ENCODE measurements at regions not wholly inside any gene's neighbourhood (a gene's known extent, or its start where the extent isn't known, plus 50 kb on each side); places are given as distances from the start of the nearest gene placed in this dataset.

DNA sequence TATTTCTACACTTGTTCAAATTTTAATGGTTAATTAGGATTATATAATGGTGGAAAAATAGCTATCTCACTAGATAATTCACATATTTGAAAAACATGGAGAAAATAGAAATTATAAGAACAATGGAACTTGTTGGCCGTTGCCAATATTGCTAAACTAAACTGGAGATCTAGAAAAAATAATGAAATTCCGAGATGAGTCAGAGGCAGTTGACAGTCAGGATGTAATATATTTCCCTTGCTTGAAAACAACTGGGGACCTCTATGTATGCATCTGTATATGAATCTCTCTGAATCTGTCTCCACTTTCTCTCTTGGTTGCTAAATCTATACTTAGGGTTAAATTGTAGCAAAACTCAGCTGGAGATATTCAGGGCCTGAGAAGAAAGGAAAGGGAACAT is 1108.2 kb upstream of the GJE1 start:
- peaks cover 3% of the 10 kb centered on the region for H3K4me1 ChIP-seq (ENCODE audit: insufficient read depth, low read length)
- no peaks in the 10 kb centered on the region for H3K27me3 ChIP-seq (ENCODE audit: insufficient read depth, low read length)
- H3K36me3 ChIP-seq (ENCODE audit: insufficient read depth, low read length): no peaks in the 10 kb centered on the region
- H3K9me3 ChIP-seq (ENCODE audit: low read length): no peaks in the 10 kb centered on the region
- no peak overlapping the region for H2AFZ ChIP-seq (ENCODE audit: low read depth, low read length)
- H3K4me3 ChIP-seq (ENCODE audit: low read length): no peak overlapping the region

DNA sequence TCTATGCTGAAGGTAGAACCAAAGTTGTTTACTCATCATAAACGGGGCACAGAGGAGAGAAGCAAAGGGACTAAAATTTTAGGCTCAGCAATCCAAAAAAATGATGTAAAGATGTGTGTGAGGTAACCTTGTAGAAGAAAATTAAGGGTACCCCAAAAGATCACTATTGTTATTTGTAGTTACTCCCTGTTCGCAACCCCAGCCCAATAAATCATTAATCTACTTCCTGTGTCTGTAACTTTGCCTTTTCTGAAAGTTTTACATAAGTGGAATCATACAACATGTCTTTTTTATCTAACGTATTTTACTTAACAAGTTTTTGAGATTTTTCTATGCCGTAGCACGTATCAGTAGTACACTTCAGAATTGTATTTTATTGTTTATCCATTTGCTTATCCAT is 1114.8 kb upstream of the GJE1 start:
- no peaks in the 10 kb centered on the region for H3K36me3 ChIP-seq (ENCODE audit: insufficient read depth, low read length)
- H2AFZ ChIP-seq (ENCODE audit: low read depth, low read length): no peak overlapping the region
- peaks cover 3% of the 10 kb centered on the region for H3K4me1 ChIP-seq (ENCODE audit: insufficient read depth, low read length)
- no peaks in the 10 kb centered on the region for H3K27me3 ChIP-seq (ENCODE audit: insufficient read depth, low read length)
- H3K4me3 ChIP-seq (ENCODE audit: low read length): no peak overlapping the region
- H3K9me3 ChIP-seq (ENCODE audit: low read length): no peaks in the 10 kb centered on the region

DNA sequence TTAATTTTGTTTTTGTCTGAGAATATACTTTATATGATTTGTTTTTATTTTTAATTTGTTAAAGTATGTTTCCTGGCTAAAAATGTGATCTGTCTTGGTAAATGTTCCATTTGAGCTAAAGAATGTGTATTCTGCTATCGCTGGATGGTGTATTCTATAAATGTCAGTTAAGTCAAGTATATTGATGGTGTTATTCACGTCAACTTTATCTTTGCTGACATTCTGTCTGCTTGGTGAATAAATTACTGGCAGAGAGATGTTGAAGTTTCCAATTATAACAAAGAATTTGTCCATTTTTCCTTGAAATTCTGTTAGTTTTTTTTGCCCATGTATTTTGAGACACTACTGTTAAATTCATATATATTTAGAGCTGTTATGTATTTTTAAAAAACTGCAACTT is 1131.8 kb upstream of the GJE1 start:
- Histone ChIP-seq H2AFZ (ENCODE audit: low read depth, low read length) (no peak overlapping the region), H3K4me1 (ENCODE audit: insufficient read depth, low read length) (peaks cover 7% of the 10 kb centered on the region), H3K4me3 (ENCODE audit: low read length) (no peak overlapping the region), H3K36me3 (ENCODE audit: insufficient read depth, low read length) (no peaks in the 10 kb centered on the region), H3K27me3 (ENCODE audit: insufficient read depth, low read length) (no peaks in the 10 kb centered on the region), H3K9me3 (ENCODE audit: low read length) (no peaks in the 10 kb centered on the region)

DNA sequence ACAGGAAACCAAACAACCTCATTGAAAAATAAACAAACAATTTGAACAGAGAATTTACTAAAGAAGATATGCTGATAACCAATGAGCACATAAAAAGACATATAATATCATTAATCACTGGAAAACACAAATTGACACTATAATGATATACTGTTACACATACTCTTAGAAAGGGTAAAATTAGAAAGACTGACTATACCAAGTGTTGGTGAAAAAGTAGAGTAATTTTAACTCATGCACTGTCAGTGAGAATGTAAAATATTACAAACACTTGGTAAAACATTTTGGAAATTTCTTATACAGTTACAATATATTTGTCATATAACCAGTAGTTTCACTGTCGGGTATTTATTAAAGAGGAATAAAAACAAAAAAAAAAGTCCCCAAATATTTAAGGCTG is 1139.2 kb upstream of the GJE1 start:
- Histone ChIP-seq H3K9me3 (ENCODE audit: low read length) (no peaks in the 10 kb centered on the region), H3K4me1 (ENCODE audit: insufficient read depth, low read length) (peaks cover 4% of the 10 kb centered on the region), H3K36me3 (ENCODE audit: insufficient read depth, low read length) (no peaks in the 10 kb centered on the region), H3K4me3 (ENCODE audit: low read length) (no peak overlapping the region), H2AFZ (ENCODE audit: low read depth, low read length) (no peak overlapping the region), H3K27me3 (ENCODE audit: insufficient read depth, low read length) (no peaks in the 10 kb centered on the region)

DNA sequence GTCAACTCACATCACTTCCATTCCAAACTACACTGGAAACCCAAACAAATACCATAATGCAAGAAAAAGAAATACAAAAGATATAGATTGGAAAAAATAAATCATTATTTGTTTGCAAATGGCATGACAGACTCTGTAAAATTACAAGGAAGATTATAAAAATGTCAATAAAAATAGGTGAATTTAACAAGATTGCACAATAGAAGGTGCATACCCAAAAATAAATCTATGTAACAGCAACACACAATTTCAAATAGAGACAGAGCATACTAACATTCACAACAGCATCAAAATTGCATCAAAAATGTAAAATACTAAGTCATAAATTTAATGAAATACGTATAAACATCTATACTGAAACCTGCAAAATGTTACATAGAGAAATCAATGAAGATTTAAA is 1140.0 kb upstream of the GJE1 start:
- Histone ChIP-seq H3K4me3 (ENCODE audit: low read length) (no peak overlapping the region), H3K36me3 (ENCODE audit: insufficient read depth, low read length) (no peaks in the 10 kb centered on the region), H3K27me3 (ENCODE audit: insufficient read depth, low read length) (no peaks in the 10 kb centered on the region), H3K4me1 (ENCODE audit: insufficient read depth, low read length) (peaks cover 12% of the 10 kb centered on the region), H2AFZ (ENCODE audit: low read depth, low read length) (no peak overlapping the region), H3K9me3 (ENCODE audit: low read length) (no peaks in the 10 kb centered on the region)

DNA sequence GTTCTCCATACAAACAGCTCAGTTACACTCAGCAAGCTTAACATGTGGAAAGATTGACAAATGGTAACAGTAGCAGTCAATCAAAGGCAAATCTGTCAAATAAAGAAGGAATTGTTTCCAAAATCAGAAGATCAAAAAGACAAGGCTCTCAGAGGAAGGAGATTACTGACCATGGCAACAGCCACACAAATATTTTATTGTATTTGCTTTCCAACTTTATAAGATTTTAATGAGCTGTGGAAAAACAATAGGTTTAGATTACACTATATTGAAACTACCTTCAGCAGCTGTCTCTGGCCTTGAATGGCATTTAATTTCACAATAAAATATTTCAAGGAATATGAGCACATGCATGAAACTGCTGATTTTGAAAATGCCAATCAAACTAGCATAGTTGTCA is 1143.9 kb upstream of the GJE1 start:
- Histone ChIP-seq H3K9me3 (ENCODE audit: low read length) (no peaks in the 10 kb centered on the region), H3K4me1 (ENCODE audit: insufficient read depth, low read length) (peaks cover 17% of the 10 kb centered on the region), H3K27me3 (ENCODE audit: insufficient read depth, low read length) (no peaks in the 10 kb centered on the region), H3K36me3 (ENCODE audit: insufficient read depth, low read length) (no peaks in the 10 kb centered on the region), H3K4me3 (ENCODE audit: low read length) (no peak overlapping the region), H2AFZ (ENCODE audit: low read depth, low read length) (no peak overlapping the region)

DNA sequence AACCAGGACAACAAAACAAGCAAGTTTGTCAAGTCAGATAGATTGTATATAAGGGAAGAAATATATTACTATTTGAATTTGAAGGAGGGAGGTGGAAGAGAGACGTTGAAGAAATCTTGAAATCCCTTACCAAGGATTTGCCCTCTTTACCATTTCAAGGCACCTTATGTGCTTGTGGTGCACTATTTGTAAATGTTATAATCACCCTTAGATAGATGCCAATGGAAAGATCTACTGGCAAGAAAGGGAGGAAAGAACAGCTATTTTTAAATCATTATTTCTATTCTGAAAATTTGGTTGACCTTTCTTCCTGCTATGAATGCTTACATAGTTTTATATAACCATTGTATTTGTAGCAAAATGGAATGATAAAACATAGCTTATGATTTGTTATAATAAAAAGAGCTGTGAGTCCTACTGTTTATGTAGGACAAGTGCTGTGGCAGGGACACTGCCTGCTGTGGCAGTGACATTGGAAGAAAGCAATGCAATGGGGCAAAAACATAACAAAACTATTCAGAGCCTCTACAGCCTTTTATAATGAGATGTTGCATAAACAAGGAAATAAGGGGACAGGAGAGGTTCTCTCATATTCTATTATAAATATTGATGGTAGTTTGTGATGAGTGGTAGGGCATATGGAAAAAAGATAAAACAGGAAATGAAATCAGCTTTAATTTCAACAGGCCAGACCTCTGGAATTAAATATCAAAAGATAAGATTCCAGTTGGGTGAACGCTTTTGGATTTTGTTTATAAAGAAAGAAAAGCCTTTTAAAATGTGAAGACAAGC is 1145.2 kb upstream of the GJE1 start:
- Histone ChIP-seq H2AFZ (ENCODE audit: low read depth, low read length) (no peak overlapping the region), H3K27me3 (ENCODE audit: insufficient read depth, low read length) (no peaks in the 10 kb centered on the region), H3K4me1 (ENCODE audit: insufficient read depth, low read length) (peaks cover 17% of the 10 kb centered on the region), H3K4me3 (ENCODE audit: low read length) (no peak overlapping the region), H3K9me3 (ENCODE audit: low read length) (no peaks in the 10 kb centered on the region), H3K36me3 (ENCODE audit: insufficient read depth, low read length) (no peaks in the 10 kb centered on the region)

DNA sequence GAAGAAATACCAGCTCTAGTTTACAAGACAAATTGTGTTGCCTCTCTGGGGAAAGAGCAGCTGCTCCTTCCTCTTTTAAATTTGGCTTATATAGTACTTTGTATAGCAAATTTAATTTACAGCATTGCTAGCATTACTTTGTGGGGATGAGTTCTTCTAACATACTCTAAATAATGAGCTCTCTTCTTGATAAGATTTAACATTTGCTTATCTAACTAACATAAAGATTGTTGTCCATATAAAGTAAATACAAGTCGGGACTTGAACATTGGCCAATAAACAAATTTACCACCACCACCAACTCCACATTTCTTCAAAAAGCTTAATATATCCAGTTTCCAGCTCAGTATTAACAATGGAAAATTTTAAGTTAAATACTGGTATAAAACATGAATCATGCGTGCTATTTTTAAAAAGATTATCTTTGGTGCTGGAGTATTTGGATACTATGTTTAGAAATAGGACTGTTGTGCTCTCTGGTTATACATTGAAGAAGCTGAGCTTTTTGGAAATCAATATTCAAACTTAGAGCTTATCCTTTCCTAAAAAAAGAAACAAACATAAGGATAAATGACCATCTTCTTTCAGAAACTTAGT is 1146.9 kb upstream of the GJE1 start:
- Histone ChIP-seq H3K27me3 (ENCODE audit: insufficient read depth, low read length) (no peaks in the 10 kb centered on the region), H3K4me1 (ENCODE audit: insufficient read depth, low read length) (peaks cover 17% of the 10 kb centered on the region), H2AFZ (ENCODE audit: low read depth, low read length) (no peak overlapping the region), H3K9me3 (ENCODE audit: low read length) (no peaks in the 10 kb centered on the region), H3K36me3 (ENCODE audit: insufficient read depth, low read length) (no peaks in the 10 kb centered on the region), H3K4me3 (ENCODE audit: low read length) (no peak overlapping the region)

DNA sequence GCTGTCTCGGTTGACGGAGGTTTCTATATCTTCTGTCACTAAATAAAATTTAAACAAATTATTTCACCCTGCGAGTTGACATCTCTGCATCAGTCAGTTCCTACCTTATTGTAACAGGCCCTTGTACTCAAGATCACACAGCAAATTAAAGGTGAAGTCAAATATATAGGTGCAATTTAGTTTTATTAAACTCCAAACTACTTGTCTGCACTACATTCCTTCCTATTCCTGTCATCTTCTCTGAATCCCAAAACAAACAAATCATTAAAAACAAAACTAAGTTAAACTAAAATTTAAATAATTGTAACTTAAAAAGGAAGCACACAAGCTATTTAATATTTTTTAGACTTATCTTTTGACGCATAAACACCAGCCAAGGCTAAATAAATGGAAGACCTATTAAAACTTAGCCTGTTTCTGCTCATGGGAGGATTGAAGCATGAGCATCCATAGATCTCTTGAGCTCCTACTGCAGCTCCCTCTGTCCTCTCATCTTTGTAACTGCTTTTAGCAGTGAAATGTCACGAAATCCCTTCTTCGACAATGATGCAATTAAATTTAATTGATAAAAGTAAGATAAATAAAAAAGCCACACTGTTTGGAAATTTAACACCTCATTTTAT is 1152.3 kb upstream of the GJE1 start:
- Histone ChIP-seq H3K9me3 (ENCODE audit: low read length) (no peaks in the 10 kb centered on the region), H3K36me3 (ENCODE audit: insufficient read depth, low read length) (no peaks in the 10 kb centered on the region), H3K27me3 (ENCODE audit: insufficient read depth, low read length) (no peaks in the 10 kb centered on the region), H2AFZ (ENCODE audit: low read depth, low read length) (no peak overlapping the region), H3K4me1 (ENCODE audit: insufficient read depth, low read length) (peaks cover 10% of the 10 kb centered on the region), H3K4me3 (ENCODE audit: low read length) (no peak overlapping the region)

DNA sequence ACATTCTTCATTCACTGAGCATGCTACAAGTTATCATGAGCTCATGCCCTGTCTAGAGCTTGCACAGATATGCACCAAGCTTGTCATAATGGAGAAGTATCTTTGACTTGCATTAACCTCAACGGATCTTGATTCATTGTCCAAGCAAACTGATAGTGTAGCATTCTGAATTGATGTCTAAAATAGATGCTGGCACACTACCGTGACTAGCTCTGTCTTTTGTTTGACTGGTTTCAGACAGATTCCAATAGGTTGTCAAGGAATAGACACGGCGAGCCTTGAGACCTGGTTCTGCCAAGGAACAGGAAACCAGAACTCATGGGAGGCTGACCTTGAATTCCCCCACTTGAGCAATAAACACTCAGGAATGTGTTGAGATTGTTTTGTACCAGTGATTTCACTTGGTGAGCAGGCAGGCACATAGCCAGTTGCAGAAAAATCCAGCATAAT is 1153.1 kb upstream of the GJE1 start:
- Histone ChIP-seq H2AFZ (ENCODE audit: low read depth, low read length) (no peak overlapping the region), H3K4me3 (ENCODE audit: low read length) (no peak overlapping the region), H3K4me1 (ENCODE audit: insufficient read depth, low read length) (peaks cover 10% of the 10 kb centered on the region), H3K27me3 (ENCODE audit: insufficient read depth, low read length) (no peaks in the 10 kb centered on the region), H3K9me3 (ENCODE audit: low read length) (no peaks in the 10 kb centered on the region), H3K36me3 (ENCODE audit: insufficient read depth, low read length) (no peaks in the 10 kb centered on the region)

DNA sequence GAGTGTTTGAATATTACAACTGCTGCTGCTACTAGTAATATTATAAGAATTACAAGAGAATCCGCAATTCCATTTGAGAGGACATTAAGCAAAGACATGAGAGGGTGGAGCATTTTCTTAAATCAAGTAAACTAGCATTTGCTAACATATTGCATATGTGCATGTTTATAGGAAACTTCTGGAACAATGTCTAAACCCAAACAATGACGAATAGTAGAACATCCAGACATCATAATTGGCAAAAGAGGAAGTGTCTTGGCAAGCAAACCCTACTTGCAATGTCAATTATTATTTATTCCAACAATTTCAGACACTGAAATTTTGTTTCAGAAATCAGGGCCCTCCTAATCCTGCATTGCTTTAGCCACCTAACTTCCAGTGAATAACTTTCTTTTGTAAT is 1155.3 kb upstream of the GJE1 start:
- no peaks in the 10 kb centered on the region for H3K36me3 ChIP-seq (ENCODE audit: insufficient read depth, low read length)
- H2AFZ ChIP-seq (ENCODE audit: low read depth, low read length): no peak overlapping the region
- H3K4me3 ChIP-seq (ENCODE audit: low read length): no peak overlapping the region
- H3K27me3 ChIP-seq (ENCODE audit: insufficient read depth, low read length): no peaks in the 10 kb centered on the region
- H3K9me3 ChIP-seq (ENCODE audit: low read length): no peaks in the 10 kb centered on the region
- peaks cover 10% of the 10 kb centered on the region for H3K4me1 ChIP-seq (ENCODE audit: insufficient read depth, low read length)

DNA sequence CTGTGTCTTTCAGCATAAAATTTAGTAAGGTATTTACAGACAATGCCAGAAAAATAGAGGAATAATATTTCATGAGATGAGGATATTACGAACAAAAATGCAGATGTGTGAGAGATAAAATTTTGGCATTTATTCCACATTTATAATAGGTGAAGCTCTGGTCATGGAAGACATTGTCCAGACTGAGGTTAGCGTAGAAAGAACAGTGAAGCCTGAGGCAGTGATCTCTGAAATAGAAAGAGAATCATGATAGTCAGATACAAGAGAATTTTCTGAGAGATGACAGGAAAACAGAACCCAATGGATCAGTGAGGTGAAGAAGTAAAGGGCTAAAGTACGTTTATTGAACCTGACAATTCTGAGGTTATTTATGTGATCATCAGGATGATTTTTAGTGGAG is 1155.9 kb upstream of the GJE1 start:
- Histone ChIP-seq H3K36me3 (ENCODE audit: insufficient read depth, low read length) (no peaks in the 10 kb centered on the region), H3K4me1 (ENCODE audit: insufficient read depth, low read length) (peaks cover 10% of the 10 kb centered on the region), H3K4me3 (ENCODE audit: low read length) (no peak overlapping the region), H2AFZ (ENCODE audit: low read depth, low read length) (no peak overlapping the region), H3K27me3 (ENCODE audit: insufficient read depth, low read length) (no peaks in the 10 kb centered on the region), H3K9me3 (ENCODE audit: low read length) (no peaks in the 10 kb centered on the region)

DNA sequence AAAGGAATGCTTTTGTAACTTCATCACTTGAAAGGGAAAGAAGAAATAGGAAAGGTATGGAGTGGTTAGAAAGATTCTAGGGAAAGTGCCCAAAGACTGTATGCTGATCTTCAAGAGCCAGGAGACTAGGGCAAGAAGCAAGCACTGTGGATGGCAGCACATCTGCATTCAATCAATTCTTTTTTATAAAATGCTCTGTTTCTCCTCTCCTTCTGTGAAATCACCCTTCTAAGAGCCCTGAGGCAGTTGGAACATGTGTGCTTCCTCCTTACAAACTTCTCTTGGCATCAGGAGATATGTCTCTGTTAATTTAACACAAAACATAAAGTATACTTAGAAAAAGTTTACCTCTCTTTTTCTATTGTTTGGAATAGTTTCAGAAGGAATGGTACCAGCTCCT is 1162.2 kb upstream of the GJE1 start:
- H3K27me3 ChIP-seq (ENCODE audit: insufficient read depth, low read length): no peaks in the 10 kb centered on the region
- H2AFZ ChIP-seq (ENCODE audit: low read depth, low read length): no peak overlapping the region
- H3K36me3 ChIP-seq (ENCODE audit: insufficient read depth, low read length): no peaks in the 10 kb centered on the region
- H3K9me3 ChIP-seq (ENCODE audit: low read length): no peaks in the 10 kb centered on the region
- no peak overlapping the region for H3K4me3 ChIP-seq (ENCODE audit: low read length)
- no peaks in the 10 kb centered on the region for H3K4me1 ChIP-seq (ENCODE audit: insufficient read depth, low read length)

Data from neuron (in vitro differentiated cells).